Suprapubic skin (tissue), 4 donors: ENCODE measurements at regions not wholly inside any gene's neighbourhood (a gene's known extent, or its start where the extent isn't known, plus 50 kb on each side); places are given as distances from the start of the nearest gene placed in this dataset.

Experiments
- DNase-seq, 2 donors: peaks; one replicate each; pipeline ENCODE4 v3.0.0-alpha.2; 2019; ENCODE audit warnings: low spot score in 2 of 2
- H3K27ac ChIP-seq: fragments of 200-600 bp; sonication (generic); one replicate; pipeline ENCODE4 v1.5.1; 2019
- H3K27me3 ChIP-seq: fragments of 200-600 bp; sonication (generic); one replicate; pipeline ENCODE4 v1.5.1; 2019
- H3K36me3 ChIP-seq: fragments of 200-600 bp; sonication (generic); one replicate; pipeline ENCODE4 v1.5.1; 2019
- H3K4me1 ChIP-seq: fragments of 200-600 bp; sonication (generic); one replicate; pipeline ENCODE4 v1.5.1; 2019
- H3K4me3 ChIP-seq: fragments of 200-600 bp; sonication (generic); one replicate; pipeline ENCODE4 v1.5.1; 2019; ENCODE audit warnings: mild to moderate bottlenecking
- H3K9me3 ChIP-seq: fragments of 200-600 bp; sonication (generic); one replicate; pipeline ENCODE4 v1.5.1; 2019
- CTCF ChIP-seq, 2 donors: fragments of 200-600 bp in 1 of 2; fragments of 450-650 bp in 1 of 2; sonication (generic) in 1 of 2; IDR thresholded peaks; one replicate each; pipeline ENCODE4 v1.5.1; 2016 to 2019; ENCODE audit warnings: antibody characterized with exemption in 2 of 2, mild to moderate bottlenecking in 1 of 2, moderate library complexity in 1 of 2
- EP300 ChIP-seq: sonication (generic); formaldehyde crosslinking; IDR thresholded peaks from one replicate; pipeline ENCODE4 v1.6.1; 2017; ENCODE audit warnings: antibody characterized with exemption
- POLR2A ChIP-seq, 2 donors: fragments of 450-650 bp; IDR thresholded peaks; one replicate each; pipeline ENCODE4 v1.6.1; 2017; ENCODE audit warnings: antibody characterized with exemption in 2 of 2, mild to moderate bottlenecking in 2 of 2, moderate library complexity in 2 of 2
- POLR2AphosphoS5 ChIP-seq, 3 donors: sonication (generic); formaldehyde crosslinking; IDR thresholded peaks; one replicate each; pipeline ENCODE4 v1.6.1; 2017; ENCODE audit warnings: antibody characterized with exemption in 3 of 3
- WGBS: methylation state at CpG from one replicate; pipeline ENCODE4 v1.1.5; 2018; 5-methylcytosine and 5-hydroxymethylcytosine counted together

GRCh38 chr10:10207538-10207937, 810.1 kb upstream of the CELF2 start:
- no peak for DNase-seq
- 95% methylated on average over 2 of the region's 3 CpGs for WGBS

DNA sequence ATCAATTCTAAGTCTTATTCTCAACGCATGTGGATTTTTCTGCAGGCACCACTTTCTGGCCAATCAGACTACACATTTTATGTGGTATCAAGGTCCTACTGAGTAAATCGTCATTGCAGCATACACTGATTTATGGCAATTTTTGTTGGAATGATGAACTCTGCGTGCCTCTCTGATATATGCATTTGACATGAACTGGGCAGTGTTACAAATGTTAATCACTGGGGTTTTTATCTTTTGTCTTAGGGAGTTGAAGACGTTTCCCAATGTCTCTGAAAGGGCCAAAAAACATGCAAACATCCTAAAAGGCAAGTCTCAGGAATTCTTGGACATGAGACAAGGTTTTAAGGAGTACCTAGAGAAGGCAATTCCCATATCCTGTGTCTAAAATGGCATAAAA, 809.5 kb upstream of the CELF2 start:
- no peak overlapping the region for H3K27ac ChIP-seq
- no peak for DNase-seq
- no peaks in the 10 kb centered on the region for H3K27me3 ChIP-seq
- no peak overlapping the region for H3K4me3 ChIP-seq
- H3K9me3 ChIP-seq, result peaks cover 18% of the 10 kb centered on the region
- no peak for TF ChIP-seq POLR2A (IDR thresholded peaks at IDR 0.05)
- TF ChIP-seq EP300, result no peak
- TF ChIP-seq POLR2AphosphoS5 (IDR thresholded peaks at IDR 0.05), result no peak
- TF ChIP-seq CTCF (IDR thresholded peaks at IDR 0.05), result no peak
- no peaks in the 10 kb centered on the region for H3K4me1 ChIP-seq
- H3K36me3 ChIP-seq, result no peaks in the 10 kb centered on the region
- WGBS, result 47% methylated on average over 4 of the region's 4 CpGs

More at GRCh38 chr10:10207538-10207937, 810.1 kb upstream of the CELF2 start:
- no peak for TF ChIP-seq POLR2AphosphoS5 (IDR thresholded peaks at IDR 0.05)
- no peak for TF ChIP-seq EP300
- TF ChIP-seq POLR2A (IDR thresholded peaks at IDR 0.05), result no peak
- TF ChIP-seq CTCF (IDR thresholded peaks at IDR 0.05), result no peak
- no peaks in the 10 kb centered on the region for H3K27me3 ChIP-seq
- peaks cover 22% of the 10 kb centered on the region for H3K9me3 ChIP-seq
- H3K36me3 ChIP-seq, result no peaks in the 10 kb centered on the region
- no peak overlapping the region for H3K27ac ChIP-seq
- H3K4me1 ChIP-seq, result no peaks in the 10 kb centered on the region
- no peak overlapping the region for H3K4me3 ChIP-seq

GRCh38 chr10:10209167-10209566, 808.5 kb upstream of the CELF2 start:
- no peak overlapping the region for H3K4me3 ChIP-seq
- no peak overlapping the region for H3K27ac ChIP-seq
- H3K27me3 ChIP-seq, result no peaks in the 10 kb centered on the region
- DNase-seq, result peak in 1 of 2 donors; percentile 64
- 47% methylated on average over 3 of the region's 3 CpGs for WGBS
- no peak for TF ChIP-seq EP300
- no peak for TF ChIP-seq POLR2AphosphoS5 (IDR thresholded peaks at IDR 0.05)
- TF ChIP-seq CTCF (IDR thresholded peaks at IDR 0.05), result no peak
- no peak for TF ChIP-seq POLR2A (IDR thresholded peaks at IDR 0.05)
- no peaks in the 10 kb centered on the region for H3K36me3 ChIP-seq
- H3K4me1 ChIP-seq, result no peaks in the 10 kb centered on the region
- peaks cover 12% of the 10 kb centered on the region for H3K9me3 ChIP-seq

GRCh38 chr10:10211409-10211808, 806.3 kb upstream of the CELF2 start:
- H3K36me3 ChIP-seq, result no peaks in the 10 kb centered on the region
- no peaks in the 10 kb centered on the region for H3K27me3 ChIP-seq
- no peak for DNase-seq
- no peak overlapping the region for H3K27ac ChIP-seq
- H3K4me3 ChIP-seq, result no peak overlapping the region
- TF ChIP-seq POLR2A (IDR thresholded peaks at IDR 0.05) (no peak), POLR2AphosphoS5 (IDR thresholded peaks at IDR 0.05) (no peak), CTCF (IDR thresholded peaks at IDR 0.05) (no peak), EP300 (no peak)
- no peaks in the 10 kb centered on the region for H3K4me1 ChIP-seq
- no peaks in the 10 kb centered on the region for H3K9me3 ChIP-seq

DNA sequence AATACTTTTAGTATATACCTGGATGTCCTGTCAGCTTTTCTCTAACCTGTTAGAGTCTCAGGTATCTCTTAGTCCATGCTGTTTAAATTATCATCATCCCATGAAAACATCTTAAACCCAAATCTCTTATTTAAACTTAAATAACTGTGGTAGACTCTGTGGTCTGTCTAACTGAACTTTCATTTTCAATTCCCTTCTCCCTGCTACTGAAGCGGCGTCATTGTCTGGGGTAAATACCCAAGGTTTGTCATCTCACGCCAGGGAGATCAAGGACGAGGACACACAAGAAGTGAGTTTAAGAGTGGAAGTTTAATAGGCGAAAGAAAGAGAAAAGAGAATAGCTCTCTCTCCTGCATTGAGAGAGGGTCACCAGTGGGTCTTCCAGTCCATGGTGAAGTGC, 804.4 kb upstream of the CELF2 start:
- H3K4me1 ChIP-seq, result no peaks in the 10 kb centered on the region
- H3K4me3 ChIP-seq, result no peak overlapping the region
- no peaks in the 10 kb centered on the region for H3K9me3 ChIP-seq
- H3K27ac ChIP-seq, result no peak overlapping the region
- DNase-seq, result no peak
- no peak for TF ChIP-seq CTCF (IDR thresholded peaks at IDR 0.05)
- TF ChIP-seq POLR2A (IDR thresholded peaks at IDR 0.05), result no peak
- no peak for TF ChIP-seq EP300
- TF ChIP-seq POLR2AphosphoS5 (IDR thresholded peaks at IDR 0.05), result no peak
- no peaks in the 10 kb centered on the region for H3K36me3 ChIP-seq
- WGBS, result 91% methylated on average over 5 of the region's 5 CpGs
- H3K27me3 ChIP-seq, result no peaks in the 10 kb centered on the region
